Type B pancreatic cell (in vitro differentiated cells): ENCODE measurements at regions not wholly inside any gene's neighbourhood (a gene's known extent, or its start where the extent isn't known, plus 50 kb on each side); places are given as distances from the start of the nearest gene placed in this dataset.

Experiments
- DNase-seq: peaks from one replicate; pipeline ENCODE4 v3.0.0; 2021; ENCODE audit warnings: mixed read lengths; ENCODE audit not compliant: unreplicated experiment; ENCODE audit errors: extremely low spot score
- H3K27ac Mint-ChIP-seq: 2 replicates; pipeline ENCODE4 v1.8.0; 2021; ENCODE audit warnings: mild to moderate bottlenecking, mixed read lengths
- H3K27me3 Mint-ChIP-seq: 2 replicates; pipeline ENCODE4 v1.8.0; 2021; ENCODE audit warnings: mixed read lengths
- H3K36me3 Mint-ChIP-seq: 2 replicates; pipeline ENCODE4 v1.8.0; 2021; ENCODE audit warnings: mixed read lengths
- H3K4me1 Mint-ChIP-seq: one replicate; pipeline ENCODE4 v1.8.0; 2021; ENCODE audit warnings: mixed read lengths; ENCODE audit not compliant: unreplicated experiment
- H3K4me3 Mint-ChIP-seq: 2 replicates; pipeline ENCODE4 v1.8.0; 2021; ENCODE audit warnings: mild to moderate bottlenecking, mixed read lengths
- H3K9me3 Mint-ChIP-seq: 2 replicates; pipeline ENCODE4 v1.8.0; 2021; ENCODE audit warnings: mixed read lengths
- CTCF ChIP-seq: fragments of 200-600 bp; sonication (generic); conservative IDR thresholded peaks from 2 replicates; pipeline ENCODE4 v1.5.0; 2021; ENCODE audit warnings: antibody characterized with exemption, mild to moderate bottlenecking

GRCh38 chr14:58784931-58785330, 147.2 kb downstream of the DACT1 start:
- DNase-seq, result no peak
- Mint-ChIP-seq H3K4me3 (no peak overlapping the region), H3K4me1 (peaks cover 24% of the 10 kb centered on the region), H3K27ac (no peak overlapping the region), H3K36me3 (no peaks in the 10 kb centered on the region), H3K9me3 (no peaks in the 10 kb centered on the region), H3K27me3 (peaks cover 7% of the 10 kb centered on the region)
- TF ChIP-seq CTCF, result no peak

- no peak for TF ChIP-seq CTCF
- H3K27ac Mint-ChIP-seq, result no peak overlapping the region
- peaks cover 7% of the 10 kb centered on the region for H3K27me3 Mint-ChIP-seq
- peaks cover 28% of the 10 kb centered on the region for H3K4me1 Mint-ChIP-seq
- DNase-seq, result no peak
- H3K4me3 Mint-ChIP-seq, result no peak overlapping the region
- no peaks in the 10 kb centered on the region for H3K36me3 Mint-ChIP-seq
- H3K9me3 Mint-ChIP-seq, result no peaks in the 10 kb centered on the region
Observed at GRCh38 chr14:58785701-58786100, 147.9 kb downstream of the DACT1 start.

- no peak overlapping the region for H3K4me3 Mint-ChIP-seq
Observed at GRCh38 chr14:58787592-58787991, 149.8 kb downstream of the DACT1 start.

GRCh38 chr14:58788655-58789503, 151.1 kb downstream of the DACT1 start:
- Mint-ChIP-seq H3K36me3 (no peaks in the 10 kb centered on the region), H3K4me1 (peaks cover 39% of the 10 kb centered on the region), H3K4me3 (no peak overlapping the region), H3K9me3 (peaks cover 5% of the 10 kb centered on the region), H3K27ac (no peak overlapping the region), H3K27me3 (peaks cover 7% of the 10 kb centered on the region)
- no peak for DNase-seq
- no peak for TF ChIP-seq CTCF

More at GRCh38 chr14:58787592-58787991, 149.8 kb downstream of the DACT1 start:
- no peak for TF ChIP-seq CTCF
- Mint-ChIP-seq H3K27me3 (peaks cover 7% of the 10 kb centered on the region), H3K4me1 (peaks cover 30% of the 10 kb centered on the region), H3K36me3 (no peaks in the 10 kb centered on the region), H3K9me3 (no peaks in the 10 kb centered on the region), H3K27ac (no peak overlapping the region)
- no peak for DNase-seq

- H3K27me3 Mint-ChIP-seq, result peaks cover 7% of the 10 kb centered on the region
- H3K27ac Mint-ChIP-seq, result no peak overlapping the region
- no peak for TF ChIP-seq CTCF
- H3K4me1 Mint-ChIP-seq, result peaks cover 39% of the 10 kb centered on the region
- no peaks in the 10 kb centered on the region for H3K36me3 Mint-ChIP-seq
- no peak for DNase-seq
- no peak overlapping the region for H3K4me3 Mint-ChIP-seq
- peaks cover 5% of the 10 kb centered on the region for H3K9me3 Mint-ChIP-seq
Observed at GRCh38 chr14:58789736-58790135, 152.0 kb downstream of the DACT1 start.
